SKM-1 treated with dmso at 0.1 percent for 144 hours (cell line): ENCODE measurements at regions not wholly inside any gene's neighbourhood (a gene's known extent, or its start where the extent isn't known, plus 50 kb on each side); places are given as distances from the start of the nearest gene placed in this dataset.

Experiments used
- DNase-seq: peaks from one replicate; lab custom pipeline; 2025; ENCODE audit not compliant: unreplicated experiment; lab: John Stamatoyannopoulos, UW

DNA sequence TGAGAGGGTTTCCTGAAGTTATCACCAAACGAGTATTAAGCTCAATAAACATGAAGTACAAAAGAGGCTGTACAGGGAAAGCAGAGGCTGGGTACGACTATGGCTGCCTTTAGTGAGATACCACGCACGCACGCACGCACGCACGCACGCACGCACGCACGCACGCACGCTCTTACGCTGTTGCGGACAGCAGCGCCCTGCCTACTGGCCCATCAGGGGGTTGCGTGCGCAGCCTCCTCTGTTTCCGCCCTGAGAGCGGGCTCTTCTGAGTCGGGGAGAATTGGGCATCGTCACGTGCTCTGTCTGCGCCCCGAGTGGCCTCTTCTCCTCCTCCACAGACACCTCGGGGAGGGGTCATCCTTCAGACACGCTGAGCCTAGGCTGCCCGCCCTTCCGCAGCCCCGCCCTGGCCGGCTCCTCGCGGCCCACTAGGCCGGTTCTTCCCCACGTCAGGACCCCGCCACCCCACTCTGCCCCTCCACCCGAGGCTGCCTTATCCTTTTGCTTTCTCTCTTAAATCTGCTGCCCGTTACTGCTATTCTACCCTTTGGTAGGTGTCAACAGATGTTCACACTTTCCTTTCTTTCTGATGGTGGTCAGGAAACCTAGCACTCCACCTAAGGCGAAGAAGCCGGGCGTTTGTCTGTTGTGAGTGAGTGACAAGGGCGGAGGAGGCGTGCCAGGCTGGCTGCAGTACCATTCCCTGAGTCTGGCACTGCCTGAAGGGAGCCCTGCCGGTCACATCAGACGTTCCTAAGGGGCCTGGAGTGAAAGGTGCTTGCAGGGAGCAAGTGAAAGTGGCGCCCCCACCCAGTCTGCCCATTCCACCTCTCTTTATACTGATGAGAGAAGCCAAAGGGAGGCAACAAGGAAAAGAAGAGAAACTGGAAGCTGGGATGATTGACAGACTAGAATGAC is 300.4 kb upstream of the B3GAT1 start:
- no peak for DNase-seq

GRCh38 chr11:134711588-134711987 is 299.5 kb upstream of the B3GAT1 start:
- DNase-seq = no peak

- DNase-seq = no peak
Measured at GRCh38 chr11:134710861-134711407, 298.9 kb upstream of the B3GAT1 start.

GRCh38 chr11:134705858-134706257 is 293.8 kb upstream of the B3GAT1 start:
- no peak for DNase-seq

DNA sequence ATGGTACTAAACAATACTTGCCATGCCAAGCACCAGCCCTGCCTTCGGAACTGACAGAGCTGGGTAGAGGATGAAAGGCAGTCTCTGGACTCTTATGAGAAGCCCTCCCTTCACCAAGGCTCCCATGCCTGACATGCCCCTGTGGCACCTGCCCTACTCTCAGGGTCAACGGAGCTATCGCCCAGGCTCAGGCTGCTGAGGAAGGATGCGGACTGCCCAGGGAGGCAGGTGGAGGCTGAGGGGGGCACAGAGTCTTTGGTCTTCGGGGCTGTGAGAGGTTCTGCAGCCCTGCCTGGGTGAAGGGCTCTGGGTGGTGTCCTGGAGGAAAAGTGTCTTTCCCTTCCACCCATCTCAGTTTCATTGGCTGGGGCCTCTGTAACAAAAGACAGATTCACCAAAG is 290.8 kb upstream of the B3GAT1 start:
- no peak for DNase-seq

DNA sequence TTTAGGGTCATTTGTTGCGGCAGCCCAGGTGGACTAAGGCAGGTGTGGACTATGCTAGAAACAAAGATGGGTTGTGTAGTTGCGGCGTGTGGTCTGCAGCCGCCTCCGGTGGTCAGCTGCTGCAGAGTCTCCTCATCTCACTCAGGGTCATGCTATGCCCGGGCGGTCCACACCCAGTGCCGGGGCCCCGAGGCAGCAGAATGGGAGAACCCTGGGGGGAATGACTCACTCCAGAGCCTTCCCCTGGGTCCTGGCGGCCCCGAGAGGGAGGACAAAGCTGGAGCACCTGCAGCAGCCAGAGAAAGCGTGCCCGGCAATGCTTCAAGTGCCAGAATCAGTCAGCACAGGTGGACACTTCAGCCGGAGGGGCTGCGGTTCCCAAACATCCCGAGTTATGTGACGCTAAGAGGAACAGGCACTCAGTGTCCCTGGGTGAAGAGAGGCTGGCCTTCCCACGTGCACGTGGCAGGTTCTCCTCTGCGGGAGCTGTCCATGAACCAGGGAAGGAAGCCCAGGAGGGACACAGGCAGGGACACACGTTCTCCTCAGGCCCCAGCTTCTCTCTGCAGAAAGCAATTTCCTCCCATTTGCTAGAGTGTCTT is 289.6 kb upstream of the B3GAT1 start:
- DNase-seq = no peak

- DNase-seq = no peak
Measured at GRCh38 chr11:134700101-134700640, 288.1 kb upstream of the B3GAT1 start.

DNA sequence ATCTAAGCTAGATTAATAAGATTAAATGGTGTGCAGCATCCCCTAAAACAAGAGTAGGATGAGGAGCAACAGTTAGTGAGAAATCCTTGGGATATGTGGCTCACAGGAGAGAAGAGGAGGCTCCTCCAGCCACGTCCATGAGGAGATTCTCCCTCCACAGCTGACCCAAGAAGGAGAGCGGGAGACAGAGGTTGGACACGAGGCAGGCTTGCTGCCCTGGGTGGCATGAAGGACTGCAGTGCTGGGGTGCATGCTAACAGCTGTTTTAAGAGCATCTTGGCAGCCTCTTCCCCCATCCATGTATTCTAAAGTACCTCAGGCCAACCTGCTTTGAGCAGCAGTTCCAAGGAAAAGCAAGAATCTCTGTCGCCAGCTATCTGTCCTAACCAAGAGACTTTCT is 284.4 kb upstream of the B3GAT1 start:
- no peak for DNase-seq

DNA sequence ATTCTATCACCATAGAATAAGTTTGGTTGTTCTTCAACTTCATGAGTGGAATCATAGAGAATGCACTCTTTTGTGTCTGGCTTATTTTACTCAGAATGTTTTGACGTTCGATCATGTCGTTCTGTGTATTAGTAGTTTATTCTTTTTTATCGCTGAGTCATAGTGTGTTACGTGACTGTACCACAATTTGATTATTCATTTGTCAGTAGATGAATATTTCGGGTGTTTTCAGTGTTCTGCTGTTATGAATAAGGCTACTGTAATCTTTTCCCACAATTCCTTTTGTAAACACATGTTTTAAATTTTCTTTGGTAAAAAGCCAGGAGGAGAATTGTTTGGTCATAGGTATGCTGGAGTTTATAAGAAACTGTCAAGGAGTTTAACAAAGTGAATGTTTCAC is 279.9 kb upstream of the B3GAT1 start:
- no peak for DNase-seq

DNA sequence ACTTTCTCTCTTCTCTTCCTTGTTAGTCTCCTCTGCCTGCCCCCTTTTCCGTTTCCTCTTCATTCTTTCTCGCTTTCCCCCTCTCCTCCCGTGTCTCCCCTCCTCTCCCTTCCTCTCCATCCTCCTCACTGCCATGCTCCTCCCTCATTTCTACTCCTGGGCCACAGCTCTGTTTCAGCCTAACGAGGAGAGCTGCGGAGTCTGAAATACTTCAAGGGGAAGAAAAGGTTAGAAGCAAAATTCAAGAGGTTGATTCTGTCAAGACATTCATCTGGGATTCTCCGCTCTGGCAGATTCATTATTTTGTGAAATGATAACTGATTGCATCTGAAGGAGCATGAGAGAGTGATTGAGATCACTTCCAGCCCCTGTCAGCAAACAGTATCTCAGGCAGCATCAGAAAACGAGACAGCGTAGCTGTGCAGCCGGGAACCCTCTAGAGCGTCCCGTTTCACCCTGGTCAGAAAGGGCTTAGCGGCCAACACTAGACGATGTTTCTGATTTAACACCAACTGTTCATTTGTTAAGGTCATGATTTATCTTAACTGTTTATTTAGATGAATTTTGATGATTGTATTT is 279.3 kb upstream of the B3GAT1 start:
- no peak for DNase-seq

- DNase-seq = no peak
Measured at GRCh38 chr11:134689886-134690285, 277.8 kb upstream of the B3GAT1 start.

GRCh38 chr11:134687548-134687947 is 275.5 kb upstream of the B3GAT1 start:
- DNase-seq = no peak

- no peak for DNase-seq
Measured at GRCh38 chr11:134686460-134687061, 274.5 kb upstream of the B3GAT1 start.

DNA sequence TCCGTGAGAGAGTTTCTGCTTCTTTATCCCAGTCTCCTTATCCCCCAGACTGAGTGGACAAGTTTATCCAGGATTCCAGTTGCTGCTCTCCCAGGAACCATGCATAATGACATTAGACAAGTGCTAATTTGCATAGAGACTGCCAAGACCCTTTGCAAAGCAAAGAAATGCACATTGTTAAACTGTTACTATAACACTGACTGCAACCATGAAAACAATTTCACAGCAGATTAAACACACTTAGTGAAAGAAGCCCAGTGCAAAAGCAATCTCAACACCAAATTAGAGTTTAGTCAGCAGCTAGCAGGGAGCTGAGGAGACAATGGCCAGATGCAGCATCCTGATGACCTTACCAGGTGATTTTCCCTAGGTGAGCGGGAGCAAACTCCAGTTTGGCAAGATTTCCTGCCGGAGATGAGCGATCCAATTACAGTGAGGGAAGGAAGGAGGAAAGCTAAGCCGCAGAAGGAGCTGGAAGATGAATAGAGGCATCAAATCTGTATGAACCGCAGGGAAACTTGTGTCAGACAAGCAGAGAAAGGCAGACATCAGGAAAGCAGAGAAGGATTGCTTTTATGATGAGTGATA is 273.8 kb upstream of the B3GAT1 start:
- DNase-seq = no peak

DNA sequence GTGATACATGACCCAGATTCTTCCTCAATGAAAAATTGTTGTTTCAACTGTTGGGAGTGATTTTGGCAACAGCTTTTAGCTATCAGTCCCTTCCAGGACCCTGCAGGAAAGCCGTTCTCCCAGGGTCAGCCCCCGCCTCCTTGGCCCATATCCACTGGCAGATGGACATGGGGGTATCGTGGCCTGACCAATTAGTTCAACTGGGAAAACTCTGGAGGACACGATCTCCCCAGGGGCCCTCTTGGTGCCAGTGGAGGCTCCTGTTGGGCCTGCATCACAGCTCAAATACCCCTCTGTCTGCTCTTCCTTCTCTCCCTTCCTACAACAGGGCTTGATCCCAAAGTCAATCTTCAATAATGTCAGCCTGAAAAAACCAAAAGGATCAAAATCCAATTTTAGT is 272.5 kb upstream of the B3GAT1 start:
- DNase-seq = no peak

- DNase-seq = no peak
Measured at GRCh38 chr11:134683860-134684259, 271.8 kb upstream of the B3GAT1 start.

- no peak for DNase-seq
Measured at GRCh38 chr11:134682577-134682976, 270.5 kb upstream of the B3GAT1 start.

DNA sequence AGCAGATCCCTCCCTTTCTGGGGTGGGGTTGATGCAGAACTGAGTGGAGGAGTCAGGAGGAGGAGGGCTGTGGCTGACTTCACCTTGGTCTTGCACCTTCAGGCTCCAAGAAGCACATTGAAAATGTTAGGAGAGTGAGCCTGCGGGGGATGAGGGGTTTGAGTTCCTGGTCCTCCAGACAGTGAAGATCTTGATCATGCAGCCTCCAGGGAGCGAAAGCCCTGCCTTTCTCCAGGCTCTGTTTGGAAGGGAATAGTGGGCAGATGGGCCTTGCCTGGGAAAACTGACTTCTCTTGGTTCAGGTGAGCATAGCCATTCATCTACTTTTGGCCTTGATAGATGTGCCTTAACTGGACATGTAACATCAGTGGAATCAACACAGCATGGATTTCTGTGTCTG is 267.6 kb upstream of the B3GAT1 start:
- DNase-seq = no peak

DNA sequence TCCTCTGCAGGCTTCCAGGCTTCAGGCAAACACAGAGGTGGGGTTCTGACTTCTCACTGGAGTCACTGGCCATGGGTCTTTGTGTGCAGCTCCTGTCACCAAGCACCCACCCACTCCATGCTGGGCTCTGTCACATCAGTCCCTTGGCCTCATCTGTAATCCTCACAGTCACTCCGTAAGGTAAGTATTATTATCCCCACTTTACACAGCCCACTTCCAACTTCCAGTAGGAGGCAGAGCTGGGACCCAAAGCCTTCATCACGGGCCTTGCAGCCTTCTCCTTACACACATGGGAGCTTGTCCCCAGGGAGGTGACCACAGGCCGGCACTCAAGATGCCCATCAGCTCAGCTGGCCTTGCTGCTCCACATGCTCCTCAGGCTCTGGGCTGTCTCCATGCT is 266.7 kb upstream of the B3GAT1 start:
- no peak for DNase-seq

DNA sequence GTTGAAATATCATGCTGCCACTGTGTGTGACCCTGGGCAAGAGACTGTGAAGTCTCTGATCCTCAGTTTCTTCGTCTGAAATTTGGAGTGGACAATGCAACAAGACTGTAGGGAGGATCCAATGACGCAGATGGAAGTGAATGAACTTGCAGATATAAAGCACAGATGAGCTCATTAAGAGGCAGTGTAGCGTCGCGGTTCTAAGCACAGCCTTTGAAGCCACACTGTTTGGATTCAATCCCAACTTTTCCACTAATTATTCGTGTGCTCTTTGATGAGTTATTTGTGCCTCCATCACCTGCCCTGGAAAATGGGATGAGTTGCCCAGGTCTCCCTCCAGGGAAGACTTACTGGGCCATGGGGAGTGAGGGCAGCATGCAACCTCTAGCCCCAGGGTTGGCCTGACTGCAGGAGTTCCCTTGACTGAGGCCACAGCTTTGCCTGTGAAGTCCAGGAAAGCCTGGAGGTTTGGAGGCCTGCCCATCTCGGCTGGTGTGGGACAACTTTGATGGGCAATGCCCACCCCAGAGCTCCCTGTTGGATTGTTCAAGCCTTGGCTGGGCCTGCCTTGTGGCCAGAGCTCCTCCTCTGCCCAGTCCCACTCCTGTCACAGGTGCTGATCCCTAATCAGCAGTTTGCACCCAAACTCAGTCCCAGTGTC is 266.0 kb upstream of the B3GAT1 start:
- no peak for DNase-seq
